KBM-7 (cell line): ENCODE measurements at regions not wholly inside any gene's neighbourhood (a gene's known extent, or its start where the extent isn't known, plus 50 kb on each side); places are given as distances from the start of the nearest gene placed in this dataset.
"Not testable (repeated sequence)": the region's sequence is repeated elsewhere in the genome, so short reads cannot be mapped to it uniquely, and the experiment has no call there.

ENCODE experiments used
- DNase-seq: peaks from one replicate; pipeline ENCODE4 v3.0.0-alpha.2; 2015
- in situ Hi-C: fragments of 300-500 bp; cut with MboI; formaldehyde crosslinking; loops from 2 replicates; pipeline ENCODE4 v1.14.3; 2020; ENCODE audit warnings: low sequenced_read_pairs, low pct_unique_long_range_greater_than_20kb, mixed read lengths

- DNase-seq = no peak
- in situ Hi-C loops = no loop called here
Observed at GRCh38 chr2:16971722-16972234, 306.1 kb upstream of the CYRIA start.

- peak; percentile 6 for DNase-seq
- in situ Hi-C loops = not testable (repeated sequence)
Observed at GRCh38 chr2:16970948-16971347, 305.3 kb upstream of the CYRIA start.

GRCh38 chr2:16962505-16962904 lies 296.9 kb upstream of the CYRIA start:
- in situ Hi-C loops = no loop called here
- no peak for DNase-seq

DNA sequence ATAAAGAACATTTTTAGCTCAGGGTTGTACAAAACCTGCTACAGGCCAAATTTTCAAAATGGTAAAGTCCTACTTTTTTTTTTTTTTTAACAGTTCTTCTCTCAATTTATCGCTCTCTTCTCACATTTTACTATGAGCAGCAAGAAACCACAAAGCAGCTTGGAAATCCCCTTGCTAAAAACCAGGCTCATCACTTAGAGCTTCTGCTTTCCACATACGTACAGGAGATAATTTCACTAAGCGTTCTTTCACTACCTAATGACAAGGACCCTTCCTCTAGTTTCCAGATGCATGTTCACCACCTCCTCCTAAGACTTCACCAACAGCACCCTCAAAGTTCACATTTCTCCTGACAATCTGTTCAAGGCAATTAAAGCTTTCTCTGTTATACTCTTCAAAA lies 294.9 kb upstream of the CYRIA start:
- in situ Hi-C loops = no loop called here
- no peak for DNase-seq

- in situ Hi-C loops = no loop called here
- DNase-seq = no peak
Observed at GRCh38 chr2:16958266-16958665, 292.6 kb upstream of the CYRIA start.

DNA sequence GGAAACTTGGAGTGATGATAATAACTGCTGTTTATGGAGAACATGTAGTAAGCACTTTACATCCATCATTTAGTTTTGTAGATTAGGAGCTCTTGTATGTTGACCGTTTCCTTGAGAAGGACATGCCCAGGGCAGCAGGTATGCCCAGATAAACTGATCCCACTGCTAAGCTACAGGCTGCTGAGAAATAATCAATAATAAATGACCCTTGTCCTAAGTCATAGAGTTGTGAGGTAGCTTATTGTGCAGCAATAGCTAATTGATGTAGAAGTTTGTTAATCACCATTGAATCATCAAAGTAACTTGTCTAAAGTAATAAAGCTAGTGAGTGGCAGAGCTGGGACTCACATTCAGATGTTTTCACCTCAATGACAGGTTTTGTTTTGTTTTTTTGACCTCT lies 287.2 kb upstream of the CYRIA start:
- in situ Hi-C loops = no loop called here
- no peak for DNase-seq

- no peak for DNase-seq
- in situ Hi-C loops = no loop called here
Observed at GRCh38 chr2:16952368-16952767, 286.7 kb upstream of the CYRIA start.

- in situ Hi-C loops = no loop called here
- DNase-seq = no peak
Observed at GRCh38 chr2:16950436-16950835, 284.8 kb upstream of the CYRIA start.

GRCh38 chr2:16948710-16949109 lies 283.1 kb upstream of the CYRIA start:
- DNase-seq = no peak
- in situ Hi-C loops = no loop called here

- in situ Hi-C loops = no loop called here
Observed at GRCh38 chr2:16948053-16948452, 282.4 kb upstream of the CYRIA start.

DNA sequence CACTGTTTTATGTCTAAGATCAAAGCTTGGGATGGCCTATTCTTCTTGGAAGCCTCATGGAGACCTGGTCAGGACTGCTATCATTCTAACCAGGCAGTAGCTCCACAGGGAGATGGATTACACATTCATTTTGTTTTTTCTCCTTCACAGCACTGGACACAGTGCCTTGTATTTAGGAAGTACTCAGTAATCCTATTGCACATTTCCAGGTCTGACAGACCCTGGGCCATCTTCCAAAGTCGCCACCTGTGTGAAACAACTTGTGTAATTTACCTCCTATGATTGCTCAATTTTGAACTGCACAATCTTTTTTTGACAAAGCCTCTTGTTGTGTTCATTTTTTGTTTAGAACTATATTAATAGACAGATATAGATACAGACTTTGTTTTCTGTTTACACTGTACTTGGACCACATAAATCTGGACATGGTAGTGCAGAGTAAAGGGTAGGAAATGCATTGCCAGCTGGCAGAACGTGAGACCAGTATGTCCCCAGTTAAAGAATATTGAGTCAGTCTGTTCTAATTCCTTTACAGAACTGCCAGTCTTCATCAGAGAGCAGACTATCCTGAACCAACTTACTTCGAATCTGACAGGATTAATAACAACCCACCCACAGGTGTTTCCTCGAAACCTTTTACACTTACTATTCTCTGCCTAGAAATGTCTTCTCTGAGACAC lies 277.8 kb upstream of the CYRIA start:
- no peak for DNase-seq
- in situ Hi-C loops = no loop called here

More at GRCh38 chr2:16948053-16948452, 282.4 kb upstream of the CYRIA start:
- no peak for DNase-seq

GRCh38 chr2:16940214-16940613 lies 274.6 kb upstream of the CYRIA start:
- in situ Hi-C loops = no loop called here
- DNase-seq = no peak

GRCh38 chr2:16939771-16940170 lies 274.1 kb upstream of the CYRIA start:
- in situ Hi-C loops = no loop called here
- no peak for DNase-seq

GRCh38 chr2:16933355-16933754 lies 267.7 kb upstream of the CYRIA start:
- DNase-seq = no peak

GRCh38 chr2:16932826-16933225 lies 267.2 kb upstream of the CYRIA start:
- DNase-seq = no peak
- in situ Hi-C loops = no loop called here

More at GRCh38 chr2:16933355-16933754, 267.7 kb upstream of the CYRIA start:
- in situ Hi-C loops = no loop called here

GRCh38 chr2:16931441-16931840 lies 265.8 kb upstream of the CYRIA start:
- in situ Hi-C loops = no loop called here
- no peak for DNase-seq

- DNase-seq = no peak
- in situ Hi-C loops = no loop called here
Observed at GRCh38 chr2:16927398-16927797, 261.8 kb upstream of the CYRIA start.

DNA sequence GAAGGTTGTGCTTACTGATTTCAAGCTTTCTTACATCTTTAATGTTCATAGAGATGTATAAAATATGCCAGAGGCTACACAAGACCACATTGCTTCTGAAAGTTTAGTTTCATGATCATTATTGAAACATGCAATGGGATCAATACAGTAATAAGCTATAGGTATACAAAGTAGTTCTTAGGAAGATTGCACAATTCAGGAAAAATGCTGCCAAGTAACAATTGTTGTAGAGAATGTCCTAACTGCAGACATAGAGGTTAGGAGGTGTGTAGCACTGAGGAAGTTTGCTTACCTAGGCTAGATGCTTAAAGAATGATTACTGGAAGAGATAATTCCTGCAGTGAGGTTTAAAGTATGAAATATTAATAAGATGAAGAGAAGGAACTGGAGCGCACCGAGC lies 259.5 kb upstream of the CYRIA start:
- DNase-seq = no peak
- in situ Hi-C loops = no loop called here

GRCh38 chr2:16915341-16915755 lies 249.7 kb upstream of the CYRIA start:
- in situ Hi-C loops, DNase-seq: not testable (repeated sequence)

DNA sequence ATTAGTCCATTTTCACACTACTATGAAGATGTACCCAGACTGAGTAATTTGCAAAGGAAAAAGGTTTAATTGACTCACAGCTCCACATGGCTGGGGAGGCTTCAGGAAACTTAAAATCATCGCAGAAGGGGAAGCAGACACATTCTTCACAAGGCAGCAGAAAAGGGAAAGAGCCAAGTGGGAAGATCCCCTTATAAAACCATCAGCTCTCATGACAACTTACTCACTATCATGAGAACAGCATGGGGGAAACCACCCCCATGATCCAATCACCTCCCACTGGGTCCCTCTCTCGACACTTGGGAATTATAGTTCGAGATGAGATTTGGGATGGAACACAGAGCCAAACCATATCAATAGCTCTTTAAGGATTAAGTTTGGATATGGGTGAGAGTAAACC lies 246.1 kb upstream of the CYRIA start:
- in situ Hi-C loops = no loop called here
- DNase-seq = no peak

GRCh38 chr2:16908656-16909055 lies 243.0 kb upstream of the CYRIA start:
- DNase-seq = no peak
- in situ Hi-C loops = no loop called here
